ENCODE measurements at regions not wholly inside any gene's neighbourhood (a gene's known extent, or its start where the extent isn't known, plus 50 kb on each side); places are given as distances from the start of the nearest gene placed in this dataset.

DNA sequence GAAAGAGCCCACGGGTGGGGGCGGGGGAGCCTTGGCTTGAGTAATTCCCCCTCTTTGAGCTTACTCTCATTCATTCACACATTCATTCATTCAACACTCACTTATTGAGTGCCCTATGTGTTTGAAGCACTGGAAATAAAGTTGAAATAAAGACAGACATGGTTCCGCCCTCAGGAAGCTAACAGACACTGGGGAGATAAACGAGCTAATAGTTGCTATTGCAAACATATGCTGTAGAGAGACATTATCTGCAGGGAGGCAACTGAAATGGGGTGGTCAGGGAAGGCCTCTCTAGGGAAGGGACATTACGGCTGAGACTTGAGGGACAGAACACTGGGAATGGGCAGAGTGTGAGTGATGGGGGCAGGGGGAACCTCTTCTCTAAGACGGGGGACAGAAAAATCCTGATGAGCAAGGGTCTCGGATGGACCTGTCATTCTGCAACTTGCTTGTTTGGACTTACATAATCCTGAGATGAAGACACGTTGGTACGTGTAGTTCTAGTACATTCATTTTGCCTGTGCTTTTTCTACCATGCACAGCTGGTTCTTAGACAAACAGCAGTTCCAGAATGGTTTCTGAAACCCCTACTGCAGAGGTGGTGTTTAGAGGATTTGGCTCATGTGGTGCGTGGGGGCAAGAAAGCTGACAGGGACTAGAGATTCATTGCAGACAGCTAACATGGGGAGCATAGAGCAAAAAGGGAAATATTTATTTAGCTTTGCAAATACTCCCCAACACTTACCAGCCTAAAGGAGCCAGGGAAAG is 71.1 kb upstream of the BLCAP start:
- Histone ChIP-seq H3K4me3 (ENCODE audit: extremely low read depth in 1 of 4, insufficient read depth in 2 of 4, low read depth in 3 of 4, low read length in 4 of 4) (peak overlapping the region in 2 of 4 experiments; percentile 28 to 60; a peak in 2 of 8 replicates), H3K79me2 (ENCODE audit: control insufficient read depth in 1 of 2, insufficient read depth in 2 of 2, low read length in 2 of 2) (no peaks in the 10 kb centered on the region), H3K79me1 (ENCODE audit: low read depth, low read length) (no peaks in the 10 kb centered on the region), H2BK20ac (ENCODE audit: low read length) (no peak overlapping the region), H2BK15ac (ENCODE audit: low read length) (no peak overlapping the region), H3K18ac (ENCODE audit: extremely low read depth, low read length) (no peak overlapping the region), H4K20me1 (replicated peaks in 1 of 2; ENCODE audit: control insufficient read depth in 1 of 2, insufficient read depth in 2 of 2, low read length in 2 of 2) (no peaks in the 10 kb centered on the region), H4K8ac (ENCODE audit: extremely low read depth, insufficient read depth, low read length) (peak overlapping the region; percentile 99; the same call in 1 of the 2 replicates), H2BK120ac (replicated peaks; ENCODE audit: low read depth, low read length) (no peak overlapping the region), H3K14ac (ENCODE audit: insufficient read length) (no peak overlapping the region), H3K27ac (ENCODE audit: low read depth, low read length) (no peak overlapping the region), H3K4me2 (ENCODE audit: insufficient read depth in 1 of 2, low read depth in 2 of 2, low read length in 2 of 2) (peak overlapping the region; percentile 35 to 63; a peak in 3 of 4 replicates), H3K9ac (replicated peaks in 1 of 4; ENCODE audit: extremely low read depth in 1 of 4, low read depth in 3 of 4, low read length in 3 of 4) (peak overlapping the region in 1 of 4 experiments; percentile 61; a peak in 1 of 7 replicates), H3K9me3 (ENCODE audit: insufficient read depth in 2 of 2, low read depth in 1 of 2, low read length in 1 of 2) (no peaks in the 10 kb centered on the region), H3K27me3 (replicated peaks in 1 of 4; ENCODE audit: control insufficient read depth in 3 of 4, extremely low read depth in 1 of 4, insufficient read depth in 3 of 4, low read length in 3 of 4) (no peaks in the 10 kb centered on the region), H3K4me1 (replicated peaks in 1 of 4; ENCODE audit: control insufficient read depth in 3 of 4, insufficient read depth in 4 of 4, low read length in 3 of 4) (peaks cover 2 to 10% (median 2%) of the 10 kb centered on the region in 4 experiments; a peak in 3 of 7 replicates), H3K23me2 (ENCODE audit: low read depth, low read length) (peaks cover 2% of the 10 kb centered on the region; the same call in 1 of the 2 replicates), H2BK12ac (ENCODE audit: low read depth, low read length) (no peak overlapping the region), H3K56ac (replicated peaks; ENCODE audit: insufficient read length, low read depth, low read length) (no peak overlapping the region), H3K36me3 (ENCODE audit: control insufficient read depth in 2 of 4, insufficient read depth in 4 of 4, low read length in 3 of 4) (no peaks in the 10 kb centered on the region), H2BK5ac (ENCODE audit: low read depth, low read length) (no peak overlapping the region), H4K91ac (replicated peaks; ENCODE audit: insufficient read length, low read length) (no peak overlapping the region), H4K5ac (ENCODE audit: insufficient read length, low read depth, low read length) (no peak overlapping the region), H3K4ac (replicated peaks; ENCODE audit: insufficient read length, low read depth, low read length) (no peak overlapping the region), H2AFZ (ENCODE audit: low read length) (no peak overlapping the region), H3K23ac (ENCODE audit: insufficient read length) (peak overlapping the region; percentile 56), H2AK5ac (ENCODE audit: low read depth, low read length) (no peak overlapping the region)
- 64% methylated on average over 10 of the region's 10 CpGs; no CpG with 5 or more reads in 1 of the 2 experiments for WGBS, 2 experiments (ENCODE audit: extremely low coverage in 1 of 2, insufficient coverage in 1 of 2, insufficient read length in 1 of 2, insufficient replicate concordance in 2 of 2, low coverage in 1 of 2, low lambda C conversion rate in 2 of 2, missing lambda C conversion rate in 1 of 2)
- CTCF ChIA-PET (ENCODE audit: partially characterized antibody), result interaction anchor here (1.3 to 3.2 kb wide), 3 partner anchors 17 to 63 kb away, joined by 3 to 18 read pairs (median 4); no protein-coding TSS in a partner anchor
- POLR2A ChIA-PET (ENCODE audit: partially characterized antibody), result interaction anchor here (0.7 kb wide), 1 partner anchor 525 kb away, joined by 4 read pairs; no protein-coding TSS in a partner anchor
- DNase-seq (ENCODE audit: low read depth in 1 of 2, low spot score in 2 of 2), result no peak
- no peak for FAIRE-seq
- TF ChIP-seq FOSL1 (IDR thresholded peaks at IDR 0.05; ENCODE audit: insufficient read depth, low read depth, low read length) (no peak), RXRA (IDR thresholded peaks at IDR 0.05; ENCODE audit: insufficient read depth, low read depth, low read length) (no peak), SIX5 (IDR thresholded peaks at IDR 0.05; ENCODE audit: low read depth, low read length) (no peak), HDAC6 (IDR thresholded peaks at IDR 0.05; ENCODE audit: low read depth, low read length) (no peak), PHF8 (conservative IDR thresholded peaks at IDR 0.05; ENCODE audit: low read depth, low read length) (no peak), KDM1A (IDR thresholded peaks at IDR 0.05; ENCODE audit: borderline replicate concordance, low read length) (no peak), ATF3 (IDR thresholded peaks at IDR 0.05; ENCODE audit: insufficient read depth, low read depth, low read length) (no peak), KDM5A (IDR thresholded peaks at IDR 0.05; ENCODE audit: low read length) (no peak), YY1 (IDR thresholded peaks at IDR 0.05; ENCODE audit: low read depth, low read length) (no peak), TAF1 (IDR thresholded peaks at IDR 0.05; ENCODE audit: low read depth, low read length) (no peak), POLR2AphosphoS5 (IDR thresholded peaks at IDR 0.05; ENCODE audit: low read depth, low read length) (no peak), RAD21 (IDR thresholded peaks at IDR 0.05 in 1 of 2, conservative IDR thresholded peaks at IDR 0.05 in 1 of 2; ENCODE audit: low read depth in 2 of 2, low read length in 2 of 2) (no peak)

Data from H1 (cell line).